PC-3 (cell line): ENCODE measurements at regions not wholly inside any gene's neighbourhood (a gene's known extent, or its start where the extent isn't known, plus 50 kb on each side); places are given as distances from the start of the nearest gene placed in this dataset.

ENCODE experiments used
- ATAC-seq: fragments of 200-7000 bp; cut with Tn5 transposase; 2 replicates; pipeline ENCODE4 v1.9.1; 2020; ENCODE audit warnings: mild to moderate bottlenecking, moderate library complexity
- BruUV-seq: library from RNA; stranded (reverse); fragments of 400-500 nt; replicated peaks from 2 replicates; lab custom pipeline; 2021; lab: Mats Ljungman, UMichigan
- CTCF ChIA-PET: fragments of 300-600 bp; sonication (Branson Sonifier 250); formaldehyde crosslinking; loops from one replicate; lab custom pipeline; 2022; ENCODE audit warnings: antibody characterized with exemption; lab: Charles Lee
- POLR2A ChIA-PET: fragments of 300-600 bp; sonication (Branson Sonifier 250); formaldehyde crosslinking; loops from one replicate; lab custom pipeline; 2022; ENCODE audit warnings: antibody characterized with exemption; ENCODE audit not compliant: unreplicated experiment; lab: Charles Lee
- DNase-seq: peaks from one replicate; pipeline ENCODE4 v3.0.0-alpha.2; 2015
- H2AFZ ChIP-seq: fragments of 300-600 bp; sonication (generic); 2 replicates; pipeline ENCODE4 v1.6.0; 2016; ENCODE audit warnings: antibody characterized with exemption, low read length
- H3F3A ChIP-seq: fragments of 300-600 bp; sonication (generic); one replicate; pipeline ENCODE4 v1.6.0; 2017; ENCODE audit warnings: antibody characterized with exemption, low read length, control low read depth, mild to moderate bottlenecking; ENCODE audit not compliant: unreplicated experiment
- H3K27ac ChIP-seq: fragments of 300-600 bp; sonication (generic); 2 replicates; pipeline ENCODE4 v1.5.1; 2016; ENCODE audit warnings: mild to moderate bottlenecking, low read length
- H3K27me3 ChIP-seq: fragments of 300-600 bp; sonication (generic); 2 replicates; pipeline ENCODE4 v1.6.1; 2016; ENCODE audit warnings: low read length, mixed read lengths
- H3K36me3 ChIP-seq: fragments of 300-600 bp; sonication (generic); 2 replicates; pipeline ENCODE4 v1.6.1; 2016; ENCODE audit warnings: low read depth, mixed run types, low read length, mixed read lengths
- H3K4me1 ChIP-seq: fragments of 300-600 bp; sonication (generic); 2 replicates; pipeline ENCODE4 v1.5.1; 2016; ENCODE audit warnings: low read length; ENCODE audit not compliant: insufficient read depth
- H3K4me2 ChIP-seq: fragments of 300-600 bp; sonication (generic); 2 replicates; pipeline ENCODE4 v1.6.0; 2016; ENCODE audit warnings: low read length
- H3K4me3 ChIP-seq: fragments of 300-600 bp; sonication (generic); 2 replicates; pipeline ENCODE4 v1.5.1; 2016; ENCODE audit warnings: mild to moderate bottlenecking, low read length, mixed read lengths
- H3K79me2 ChIP-seq: fragments of 300-600 bp; sonication (generic); 2 replicates; pipeline ENCODE4 v1.6.1; 2017; ENCODE audit warnings: low read length, mixed read lengths
- H3K9ac ChIP-seq: fragments of 300-600 bp; sonication (generic); 2 replicates; pipeline ENCODE4 v1.6.0; 2016; ENCODE audit warnings: mild to moderate bottlenecking, low read length
- H3K9me2 ChIP-seq: fragments of 300-600 bp; sonication (generic); replicated peaks from 2 replicates; pipeline ENCODE4 v1.6.1; 2016; ENCODE audit warnings: mixed run types, low read length, mixed read lengths
- H3K9me3 ChIP-seq: fragments of 300-600 bp; sonication (generic); 2 replicates; pipeline ENCODE4 v1.6.1; 2016; ENCODE audit warnings: low read length, mixed read lengths
- H4K20me1 ChIP-seq: fragments of 300-600 bp; sonication (generic); 2 replicates; pipeline ENCODE4 v1.6.1; 2016; ENCODE audit warnings: low read length, mixed read lengths
- EZH2 ChIP-seq: fragments of 300-600 bp; sonication (generic); IDR thresholded peaks from one replicate; pipeline ENCODE4 v1.6.1; 2017; ENCODE audit warnings: antibody characterized with exemption, mild to moderate bottlenecking, low read length; ENCODE audit not compliant: unreplicated experiment
- EZH2phosphoT487 ChIP-seq: fragments of 300-600 bp; sonication (generic); IDR thresholded peaks from 2 replicates; pipeline ENCODE4 v1.6.1; 2018; ENCODE audit warnings: mild to moderate bottlenecking, antibody characterized with exemption, low read length, borderline replicate concordance
- intact Hi-C: fragments of 100-400 bp; cut with micrococcal nuclease; formaldehyde crosslinking; loops from 2 replicates; pipeline ENCODE4 v1.9.0; 2023
- TF ChIP-seq, protein P1 (sequence below): fragments of 300-600 bp; sonication (generic); conservative IDR thresholded peaks from 2 replicates; pipeline ENCODE4 v1.5.1; 2017; ENCODE audit warnings: antibody characterized with exemption, low read depth, mild to moderate bottlenecking, low read length

DNA sequence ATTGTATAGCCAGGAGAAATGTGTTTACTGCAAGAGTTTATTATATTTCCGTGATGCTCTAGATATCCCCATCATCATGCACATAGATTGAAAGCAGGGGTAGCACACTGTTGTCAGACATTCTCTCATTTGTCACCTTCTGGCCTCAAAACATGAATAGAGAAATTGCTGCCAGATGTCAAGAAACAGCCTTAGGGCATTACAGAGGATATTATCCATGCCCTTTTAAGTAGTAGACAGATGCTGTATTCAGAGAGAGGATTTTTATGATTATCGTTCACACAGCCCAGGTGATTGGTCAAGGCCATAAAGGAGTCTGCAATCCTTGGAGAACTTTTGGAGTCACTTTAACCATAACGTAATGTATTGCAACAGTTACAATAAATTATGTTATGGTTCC is 1961.5 kb upstream of the TENM3 start:
- BruUV-seq = no TSS peak
- no peak for DNase-seq
- Histone ChIP-seq H2AFZ (no peak overlapping the region), H3K4me3 (no peak overlapping the region), H3K27ac (no peak overlapping the region), H3K9me3 (no peaks in the 10 kb centered on the region), H3K4me2 (no peak overlapping the region), H3K27me3 (no peaks in the 10 kb centered on the region), H3K36me3 (no peaks in the 10 kb centered on the region), H4K20me1 (no peaks in the 10 kb centered on the region), H3F3A (no peaks in the 10 kb centered on the region), H3K9ac (no peak overlapping the region), H3K79me2 (no peaks in the 10 kb centered on the region), H3K4me1 (no peaks in the 10 kb centered on the region), H3K9me2 (no peaks in the 10 kb centered on the region)
- intact Hi-C loops = no loop called here
- ATAC-seq = no peak
- POLR2A ChIA-PET = no interaction called here
- CTCF ChIA-PET = no interaction called here
- TF ChIP-seq, protein P1, sequence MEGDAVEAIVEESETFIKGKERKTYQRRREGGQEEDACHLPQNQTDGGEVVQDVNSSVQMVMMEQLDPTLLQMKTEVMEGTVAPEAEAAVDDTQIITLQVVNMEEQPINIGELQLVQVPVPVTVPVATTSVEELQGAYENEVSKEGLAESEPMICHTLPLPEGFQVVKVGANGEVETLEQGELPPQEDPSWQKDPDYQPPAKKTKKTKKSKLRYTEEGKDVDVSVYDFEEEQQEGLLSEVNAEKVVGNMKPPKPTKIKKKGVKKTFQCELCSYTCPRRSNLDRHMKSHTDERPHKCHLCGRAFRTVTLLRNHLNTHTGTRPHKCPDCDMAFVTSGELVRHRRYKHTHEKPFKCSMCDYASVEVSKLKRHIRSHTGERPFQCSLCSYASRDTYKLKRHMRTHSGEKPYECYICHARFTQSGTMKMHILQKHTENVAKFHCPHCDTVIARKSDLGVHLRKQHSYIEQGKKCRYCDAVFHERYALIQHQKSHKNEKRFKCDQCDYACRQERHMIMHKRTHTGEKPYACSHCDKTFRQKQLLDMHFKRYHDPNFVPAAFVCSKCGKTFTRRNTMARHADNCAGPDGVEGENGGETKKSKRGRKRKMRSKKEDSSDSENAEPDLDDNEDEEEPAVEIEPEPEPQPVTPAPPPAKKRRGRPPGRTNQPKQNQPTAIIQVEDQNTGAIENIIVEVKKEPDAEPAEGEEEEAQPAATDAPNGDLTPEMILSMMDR = no peak
- TF ChIP-seq EZH2phosphoT487 (no peak), EZH2 (no peak)

DNA sequence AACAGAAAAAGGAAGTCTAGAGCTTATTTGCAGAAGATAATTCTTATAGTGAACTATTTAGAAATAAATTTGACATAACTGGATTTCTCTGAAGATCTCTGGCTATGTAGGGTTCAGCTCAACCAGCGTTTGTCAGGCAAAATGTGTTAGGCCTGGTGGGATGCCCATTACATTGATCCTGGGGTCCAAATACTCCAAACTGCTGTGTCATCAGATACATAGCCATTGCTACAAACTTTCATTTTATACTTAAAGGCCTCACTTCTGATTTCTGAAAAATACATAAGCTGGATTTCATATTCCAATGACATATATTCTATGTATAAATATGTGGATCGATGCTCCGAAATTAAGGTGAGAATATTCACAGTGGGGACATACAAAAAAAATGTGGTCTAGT is 1958.9 kb upstream of the TENM3 start:
- POLR2A ChIA-PET = interaction anchor here (0.6 kb wide), 1 partner anchor 524 kb away, joined by 4 read pairs; no protein-coding TSS in a partner anchor
- intact Hi-C loops = no loop called here

DNA sequence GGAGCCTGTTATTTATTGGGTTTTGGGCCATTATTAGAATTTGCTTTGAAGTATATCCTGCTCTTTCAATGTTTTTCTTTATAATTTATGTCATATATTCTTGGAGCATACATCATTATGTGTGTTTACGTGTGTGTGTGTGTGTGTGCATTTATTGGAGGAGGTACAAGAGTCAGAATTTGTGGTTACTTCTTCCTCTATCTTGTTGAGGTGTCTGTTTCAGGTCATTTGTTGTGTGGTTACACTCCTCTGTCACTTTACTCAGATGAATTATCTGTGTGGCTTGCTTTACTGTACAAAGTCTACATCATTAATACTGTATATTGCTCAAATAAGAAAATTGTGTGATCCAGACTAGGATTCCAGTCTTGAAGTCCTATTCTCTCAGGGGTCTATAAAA is 1957.4 kb upstream of the TENM3 start:
- Histone ChIP-seq H3K79me2 (no peaks in the 10 kb centered on the region), H2AFZ (no peak overlapping the region), H3K9ac (no peak overlapping the region), H3K9me3 (no peaks in the 10 kb centered on the region), H3K27ac (no peak overlapping the region), H3K4me3 (no peak overlapping the region), H4K20me1 (no peaks in the 10 kb centered on the region), H3K36me3 (no peaks in the 10 kb centered on the region), H3K27me3 (no peaks in the 10 kb centered on the region), H3K9me2 (no peaks in the 10 kb centered on the region), H3F3A (no peaks in the 10 kb centered on the region), H3K4me1 (no peaks in the 10 kb centered on the region), H3K4me2 (no peak overlapping the region)
- intact Hi-C loops = no loop called here
- CTCF ChIA-PET = no interaction called here
- DNase-seq (no peak), ATAC-seq (no peak)
- POLR2A ChIA-PET = no interaction called here
- BruUV-seq = no TSS peak
- TF ChIP-seq, protein P1 = no peak
- TF ChIP-seq EZH2 (no peak), EZH2phosphoT487 (no peak)

More for the DNA sequence above, 1958.9 kb upstream of the TENM3 start:
- Histone ChIP-seq H3K4me2 (no peak overlapping the region), H3K27ac (no peak overlapping the region), H3K36me3 (no peaks in the 10 kb centered on the region), H3K9me3 (no peaks in the 10 kb centered on the region), H4K20me1 (no peaks in the 10 kb centered on the region), H3K9me2 (no peaks in the 10 kb centered on the region), H3K4me1 (no peaks in the 10 kb centered on the region), H3K9ac (no peak overlapping the region), H3K4me3 (no peak overlapping the region), H3F3A (no peaks in the 10 kb centered on the region), H3K79me2 (no peaks in the 10 kb centered on the region), H2AFZ (no peak overlapping the region), H3K27me3 (no peaks in the 10 kb centered on the region)
- TF ChIP-seq EZH2phosphoT487 (no peak), EZH2 (no peak)
- TF ChIP-seq, protein P1 = no peak
- BruUV-seq = no TSS peak
- ATAC-seq = no peak
- CTCF ChIA-PET = no interaction called here
- no peak for DNase-seq
